Astrocyte of the hippocampus (primary cell): ENCODE measurements at regions not wholly inside any gene's neighbourhood (a gene's known extent, or its start where the extent isn't known, plus 50 kb on each side); places are given as distances from the start of the nearest gene placed in this dataset.
"Not testable (repeated sequence)": the region's sequence is repeated elsewhere in the genome, so short reads cannot be mapped to it uniquely, and the experiment has no call there.

Experiments
- DNase-seq: peaks from one replicate; pipeline ENCODE4 v3.0.0; 2011; ENCODE audit warnings: low read depth, low spot score

GRCh38 chr1:229130028-229130668 is 140.8 kb upstream of the RAB4A start:
- DNase-seq, result no peak

GRCh38 chr1:229131243-229132105 is 139.4 kb upstream of the RAB4A start:
- DNase-seq, result no peak

- DNase-seq, result no peak
These were observed 138.8 kb upstream of the RAB4A start for GRCh38 chr1:229132106-229132443.

- no peak for DNase-seq
These were observed 138.2 kb upstream of the RAB4A start for GRCh38 chr1:229132706-229133105.

- DNase-seq, result no peak
These were observed 137.8 kb upstream of the RAB4A start for GRCh38 chr1:229133151-229133550.

GRCh38 chr1:229133811-229134210 is 137.1 kb upstream of the RAB4A start:
- DNase-seq, result no peak

- not testable (repeated sequence) for DNase-seq
These were observed 136.3 kb upstream of the RAB4A start for GRCh38 chr1:229134381-229135217.

- DNase-seq, result no peak
These were observed 135.1 kb upstream of the RAB4A start for GRCh38 chr1:229135773-229136172.

- no peak for DNase-seq
These were observed 134.1 kb upstream of the RAB4A start for GRCh38 chr1:229136822-229137221.

GRCh38 chr1:229137271-229137670 is 133.6 kb upstream of the RAB4A start:
- DNase-seq, result no peak

GRCh38 chr1:229138058-229138457 is 132.9 kb upstream of the RAB4A start:
- DNase-seq, result no peak

- DNase-seq, result no peak
These were observed 131.4 kb upstream of the RAB4A start for GRCh38 chr1:229139331-229140118.

- no peak for DNase-seq
These were observed 130.9 kb upstream of the RAB4A start for GRCh38 chr1:229140119-229140396.

- DNase-seq, result no peak
These were observed 129.6 kb upstream of the RAB4A start for GRCh38 chr1:229141271-229141670.

- no peak for DNase-seq
These were observed 129.1 kb upstream of the RAB4A start for GRCh38 chr1:229141689-229142377.

GRCh38 chr1:229142471-229142870 is 128.4 kb upstream of the RAB4A start:
- DNase-seq, result no peak

GRCh38 chr1:229146647-229147046 is 124.3 kb upstream of the RAB4A start:
- no peak for DNase-seq

- no peak for DNase-seq
These were observed 123.8 kb upstream of the RAB4A start for GRCh38 chr1:229147072-229147471.

- peak; percentile 61 for DNase-seq
These were observed 122.8 kb upstream of the RAB4A start for GRCh38 chr1:229148041-229148671.

GRCh38 chr1:229148743-229149142 is 122.2 kb upstream of the RAB4A start:
- DNase-seq, result no peak

- no peak for DNase-seq
These were observed 121.5 kb upstream of the RAB4A start for GRCh38 chr1:229149435-229149834.
